Fibroblast of pulmonary artery (primary cell): ENCODE measurements at regions not wholly inside any gene's neighbourhood (a gene's known extent, or its start where the extent isn't known, plus 50 kb on each side); places are given as distances from the start of the nearest gene placed in this dataset.
"Not testable (repeated sequence)": the region's sequence is repeated elsewhere in the genome, so short reads cannot be mapped to it uniquely, and the experiment has no call there.

Experiments used
- DNase-seq: peaks from one replicate; pipeline ENCODE4 v3.0.0-alpha.2; 2010; ENCODE audit warnings: low read depth
- H3K4me3 ChIP-seq: replicated peaks from 2 replicates; pipeline ENCODE4 v1.5.1; 2011; ENCODE audit warnings: low read depth, mild to moderate bottlenecking, control low read depth, low read length, moderate library complexity
- CTCF ChIP-seq: IDR thresholded peaks from 2 replicates; pipeline ENCODE4 v1.5.1; 2011; ENCODE audit warnings: mild to moderate bottlenecking, control low read depth, low read length, inconsistent platforms; ENCODE audit errors: missing control alignments

DNA sequence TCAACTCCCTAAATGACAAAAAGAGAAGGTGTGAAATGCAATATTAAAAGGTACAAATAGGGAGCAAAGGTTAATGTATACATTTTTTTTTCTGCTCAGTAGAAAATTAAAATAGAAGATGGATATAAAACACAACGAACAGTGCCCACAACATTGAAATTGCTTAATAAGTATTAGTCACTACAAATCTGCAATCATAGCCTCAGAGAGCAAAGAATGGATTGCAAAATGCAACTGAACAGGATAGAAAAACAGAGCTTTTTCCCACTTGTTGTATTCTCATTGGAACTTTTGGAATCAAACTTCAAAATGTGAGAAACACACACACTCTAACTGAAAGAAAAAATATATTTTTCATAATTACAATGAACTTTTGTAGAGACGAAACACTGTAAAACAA, 552.2 kb upstream of the NCAM2 start:
- no peak for DNase-seq
- H3K4me3 ChIP-seq: no peak overlapping the region
- no peak for TF ChIP-seq CTCF

- no peak for DNase-seq
- no peak overlapping the region for H3K4me3 ChIP-seq
- TF ChIP-seq CTCF: no peak
Observed at GRCh38 chr21:20451046-20451445, 547.2 kb upstream of the NCAM2 start.

DNA sequence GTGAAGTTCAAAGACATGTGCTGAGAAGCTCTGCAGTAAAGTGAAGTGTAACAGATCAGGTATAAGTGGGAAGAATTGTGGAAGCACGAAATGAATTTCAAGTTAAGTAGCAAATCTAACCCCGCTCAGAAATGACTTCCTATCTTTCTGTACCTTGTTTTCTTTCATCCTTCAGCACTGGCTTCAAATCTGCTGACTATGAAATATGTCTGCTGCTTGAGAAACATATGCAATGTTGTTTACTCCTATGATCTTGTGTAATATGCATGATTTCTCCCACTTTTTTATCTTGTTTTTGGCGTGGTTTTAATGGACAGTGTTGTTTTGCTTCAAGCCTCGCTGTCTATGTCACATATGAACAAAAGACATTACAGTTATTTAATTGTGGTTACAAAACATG, 545.3 kb upstream of the NCAM2 start:
- no peak for DNase-seq
- no peak for TF ChIP-seq CTCF
- H3K4me3 ChIP-seq: no peak overlapping the region

DNA sequence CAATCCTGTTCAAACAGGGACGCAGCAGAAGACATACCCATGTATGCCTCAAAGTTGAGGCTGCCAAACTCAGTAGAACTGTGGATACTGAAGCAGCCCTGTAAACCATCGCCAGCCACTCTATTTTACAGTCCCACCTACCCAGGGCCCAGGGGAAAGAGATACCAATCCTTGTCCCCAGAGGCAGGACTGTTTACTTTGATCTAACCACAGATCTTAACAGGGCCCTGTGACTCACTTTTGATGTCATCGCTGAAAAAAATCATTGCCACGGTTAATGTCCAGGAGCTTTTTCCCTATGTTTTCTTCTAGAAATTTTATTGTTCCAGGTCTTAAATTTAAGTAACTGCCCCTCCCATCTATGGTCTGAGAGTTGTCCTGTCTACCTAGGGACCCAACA, 538.4 kb upstream of the NCAM2 start:
- no peak for DNase-seq
- no peak for TF ChIP-seq CTCF
- no peak overlapping the region for H3K4me3 ChIP-seq

DNA sequence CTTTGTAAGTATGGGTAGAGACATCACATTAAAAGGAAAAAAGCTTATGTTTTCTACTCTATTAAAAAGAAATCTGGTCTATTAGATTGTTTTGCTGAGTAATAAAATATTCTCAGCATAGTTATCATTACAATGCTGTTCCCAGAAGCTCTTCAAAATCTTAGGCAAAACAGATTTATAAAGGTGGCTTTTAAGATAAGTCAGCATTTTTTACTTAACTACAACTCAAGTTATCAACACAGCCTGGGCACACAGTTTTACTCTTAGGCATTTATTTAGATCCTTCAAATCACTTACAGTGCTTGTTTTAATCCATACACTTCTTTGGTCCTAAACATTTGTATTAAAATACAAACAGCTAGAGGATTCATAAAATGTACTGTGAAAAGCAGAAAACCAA, 534.8 kb upstream of the NCAM2 start:
- no peak for DNase-seq
- H3K4me3 ChIP-seq: no peak overlapping the region
- TF ChIP-seq CTCF: no peak

DNA sequence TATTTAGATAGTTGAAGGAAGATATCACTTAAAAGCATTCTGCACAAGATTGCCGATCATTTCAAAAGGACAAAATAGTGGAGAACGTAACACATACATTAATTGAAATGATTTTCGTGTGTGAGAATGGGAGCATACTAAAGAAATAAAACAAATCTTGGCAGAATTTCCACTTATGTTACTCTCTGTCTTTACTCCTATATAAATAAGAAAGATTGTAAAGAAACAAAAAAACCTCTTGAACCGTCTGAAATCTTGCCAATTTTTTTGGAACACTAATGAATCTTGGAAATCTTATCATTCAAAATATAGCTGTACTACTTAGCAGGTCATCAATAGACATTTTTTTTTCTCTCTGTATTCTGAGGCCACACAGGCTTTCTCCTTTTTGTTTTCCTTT, 528.8 kb upstream of the NCAM2 start:
- DNase-seq: no peak
- no peak for TF ChIP-seq CTCF
- H3K4me3 ChIP-seq: no peak overlapping the region

DNA sequence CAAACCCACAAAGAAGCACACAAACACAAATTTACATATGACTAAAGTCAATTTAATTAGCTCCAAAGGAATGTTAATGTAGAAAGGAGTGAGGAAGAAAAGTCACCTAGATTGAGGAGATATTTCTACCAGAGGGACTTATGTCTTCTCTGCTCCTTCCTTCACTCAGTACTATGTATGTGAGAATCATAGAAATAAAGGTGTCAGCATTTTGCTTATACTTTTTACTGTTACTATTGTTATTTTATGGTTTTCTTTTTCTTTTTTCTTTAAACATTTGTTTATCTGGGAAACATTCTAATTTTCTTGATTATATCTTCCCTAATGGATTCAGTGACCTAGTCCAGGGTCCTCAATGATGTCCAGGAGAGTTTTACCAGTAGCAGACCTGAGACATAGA, 511.9 kb upstream of the NCAM2 start:
- H3K4me3 ChIP-seq: no peak overlapping the region
- no peak for DNase-seq
- no peak for TF ChIP-seq CTCF

GRCh38 chr21:20502915-20503314, 495.3 kb upstream of the NCAM2 start:
- not testable (repeated sequence) for DNase-seq, H3K4me3 ChIP-seq
